Thyroid gland (tissue), 4 donors: ENCODE measurements at regions not wholly inside any gene's neighbourhood (a gene's known extent, or its start where the extent isn't known, plus 50 kb on each side); places are given as distances from the start of the nearest gene placed in this dataset.

Experiments
- POLR2A ChIP-seq, 2 donors: fragments of 450-650 bp; IDR thresholded peaks; one replicate each; pipeline ENCODE4 v1.6.1; 2017; ENCODE audit warnings: antibody characterized with exemption in 2 of 2, mild to moderate bottlenecking in 2 of 2, moderate library complexity in 1 of 2
- TF ChIP-seq, protein P1 (sequence below), 6 experiments: fragments of 200-600 bp in 3 of 6; fragments of 450-650 bp in 3 of 6; sonication (generic) in 3 of 6; IDR thresholded peaks; one replicate each; pipeline ENCODE4 v1.5.1; 2016 to 2019; ENCODE audit warnings: antibody characterized with exemption in 6 of 6, mild to moderate bottlenecking in 2 of 6, inconsistent platforms in 1 of 6, moderate library complexity in 1 of 6

- no peak for TF ChIP-seq POLR2A (IDR thresholded peaks at IDR 0.05)
- TF ChIP-seq, protein P1, sequence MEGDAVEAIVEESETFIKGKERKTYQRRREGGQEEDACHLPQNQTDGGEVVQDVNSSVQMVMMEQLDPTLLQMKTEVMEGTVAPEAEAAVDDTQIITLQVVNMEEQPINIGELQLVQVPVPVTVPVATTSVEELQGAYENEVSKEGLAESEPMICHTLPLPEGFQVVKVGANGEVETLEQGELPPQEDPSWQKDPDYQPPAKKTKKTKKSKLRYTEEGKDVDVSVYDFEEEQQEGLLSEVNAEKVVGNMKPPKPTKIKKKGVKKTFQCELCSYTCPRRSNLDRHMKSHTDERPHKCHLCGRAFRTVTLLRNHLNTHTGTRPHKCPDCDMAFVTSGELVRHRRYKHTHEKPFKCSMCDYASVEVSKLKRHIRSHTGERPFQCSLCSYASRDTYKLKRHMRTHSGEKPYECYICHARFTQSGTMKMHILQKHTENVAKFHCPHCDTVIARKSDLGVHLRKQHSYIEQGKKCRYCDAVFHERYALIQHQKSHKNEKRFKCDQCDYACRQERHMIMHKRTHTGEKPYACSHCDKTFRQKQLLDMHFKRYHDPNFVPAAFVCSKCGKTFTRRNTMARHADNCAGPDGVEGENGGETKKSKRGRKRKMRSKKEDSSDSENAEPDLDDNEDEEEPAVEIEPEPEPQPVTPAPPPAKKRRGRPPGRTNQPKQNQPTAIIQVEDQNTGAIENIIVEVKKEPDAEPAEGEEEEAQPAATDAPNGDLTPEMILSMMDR (IDR thresholded peaks at IDR 0.05) = no peak
Observed at GRCh38 chr4:14916554-14917297, 85.6 kb upstream of the CPEB2 start.
